ENCODE measurements at regions not wholly inside any gene's neighbourhood (a gene's known extent, or its start where the extent isn't known, plus 50 kb on each side); places are given as distances from the start of the nearest gene placed in this dataset.

- TF ChIP-seq POLR2AphosphoS5 (IDR thresholded peaks at IDR 0.05; ENCODE audit: low read depth, low read length): peak; percentile 86
- TF ChIP-seq, protein P1, sequence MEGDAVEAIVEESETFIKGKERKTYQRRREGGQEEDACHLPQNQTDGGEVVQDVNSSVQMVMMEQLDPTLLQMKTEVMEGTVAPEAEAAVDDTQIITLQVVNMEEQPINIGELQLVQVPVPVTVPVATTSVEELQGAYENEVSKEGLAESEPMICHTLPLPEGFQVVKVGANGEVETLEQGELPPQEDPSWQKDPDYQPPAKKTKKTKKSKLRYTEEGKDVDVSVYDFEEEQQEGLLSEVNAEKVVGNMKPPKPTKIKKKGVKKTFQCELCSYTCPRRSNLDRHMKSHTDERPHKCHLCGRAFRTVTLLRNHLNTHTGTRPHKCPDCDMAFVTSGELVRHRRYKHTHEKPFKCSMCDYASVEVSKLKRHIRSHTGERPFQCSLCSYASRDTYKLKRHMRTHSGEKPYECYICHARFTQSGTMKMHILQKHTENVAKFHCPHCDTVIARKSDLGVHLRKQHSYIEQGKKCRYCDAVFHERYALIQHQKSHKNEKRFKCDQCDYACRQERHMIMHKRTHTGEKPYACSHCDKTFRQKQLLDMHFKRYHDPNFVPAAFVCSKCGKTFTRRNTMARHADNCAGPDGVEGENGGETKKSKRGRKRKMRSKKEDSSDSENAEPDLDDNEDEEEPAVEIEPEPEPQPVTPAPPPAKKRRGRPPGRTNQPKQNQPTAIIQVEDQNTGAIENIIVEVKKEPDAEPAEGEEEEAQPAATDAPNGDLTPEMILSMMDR (IDR thresholded peaks at IDR 0.05; ENCODE audit: control extremely low read depth in 1 of 3, insufficient read depth in 1 of 3, low read depth in 1 of 3, low read length in 3 of 3): no peak
- TF ChIP-seq CEBPB (IDR thresholded peaks at IDR 0.05; ENCODE audit: low read depth, low read length): no peak
Observed at GRCh38 chr16:24482681-24483202, 56.6 kb upstream of the RBBP6 start.

Data from H1 (cell line).